GM19455 (cell line): ENCODE measurements at regions not wholly inside any gene's neighbourhood (a gene's known extent, or its start where the extent isn't known, plus 50 kb on each side); places are given as distances from the start of the nearest gene placed in this dataset.

Source experiments
- ATAC-seq: cut with Tn5 transposase; IDR thresholded peaks from one replicate; pipeline ENCODE4 v1.9.1; 2021; ENCODE audit not compliant: unreplicated experiment

- no peak for ATAC-seq
Observed at GRCh38 chr5:40414922-40415321, 264.8 kb upstream of the PTGER4 start.

GRCh38 chr5:40413743-40414142 is 266.0 kb upstream of the PTGER4 start:
- no peak for ATAC-seq

GRCh38 chr5:40412771-40413170 is 266.9 kb upstream of the PTGER4 start:
- no peak for ATAC-seq

GRCh38 chr5:40410964-40411635 is 268.6 kb upstream of the PTGER4 start:
- no peak for ATAC-seq

- ATAC-seq, result no peak
Observed at GRCh38 chr5:40410231-40410861, 269.4 kb upstream of the PTGER4 start.

GRCh38 chr5:40409601-40410000 is 270.1 kb upstream of the PTGER4 start:
- no peak for ATAC-seq

GRCh38 chr5:40406741-40407211 is 272.9 kb upstream of the PTGER4 start:
- peak; percentile 41 for ATAC-seq

- ATAC-seq, result no peak
Observed at GRCh38 chr5:40405996-40406740, 273.5 kb upstream of the PTGER4 start.

- ATAC-seq, result no peak
Observed at GRCh38 chr5:40405230-40405629, 274.5 kb upstream of the PTGER4 start.

GRCh38 chr5:40404613-40405012 is 275.1 kb upstream of the PTGER4 start:
- ATAC-seq, result peak; percentile 59

- no peak for ATAC-seq
Observed at GRCh38 chr5:40402007-40402364, 277.7 kb upstream of the PTGER4 start.

- no peak for ATAC-seq
Observed at GRCh38 chr5:40401284-40402006, 278.3 kb upstream of the PTGER4 start.

- ATAC-seq, result no peak
Observed at GRCh38 chr5:40400245-40400644, 279.5 kb upstream of the PTGER4 start.

- ATAC-seq, result no peak
Observed at GRCh38 chr5:40399349-40399748, 280.4 kb upstream of the PTGER4 start.

GRCh38 chr5:40397976-40398375 is 281.7 kb upstream of the PTGER4 start:
- ATAC-seq, result no peak

GRCh38 chr5:40397091-40397490 is 282.6 kb upstream of the PTGER4 start:
- ATAC-seq, result no peak

GRCh38 chr5:40396317-40396716 is 283.4 kb upstream of the PTGER4 start:
- no peak for ATAC-seq

- no peak for ATAC-seq
Observed at GRCh38 chr5:40395251-40395650, 284.5 kb upstream of the PTGER4 start.

- no peak for ATAC-seq
Observed at GRCh38 chr5:40394698-40395097, 285.0 kb upstream of the PTGER4 start.

- no peak for ATAC-seq
Observed at GRCh38 chr5:40391642-40392041, 288.1 kb upstream of the PTGER4 start.
